Inflammatory macrophage (primary cell): ENCODE measurements at regions not wholly inside any gene's neighbourhood (a gene's known extent, or its start where the extent isn't known, plus 50 kb on each side); places are given as distances from the start of the nearest gene placed in this dataset.

Experiments
- DNase-seq, 2 donors: peaks; one replicate each; pipeline ENCODE4 v3.0.0-alpha.2; 2020 to 2022

- DNase-seq: no peak
Measured at GRCh38 chr9:26296910-26297572, 595.6 kb downstream of the CAAP1 start.

GRCh38 chr9:26292943-26293342, 599.7 kb downstream of the CAAP1 start:
- DNase-seq: no peak

GRCh38 chr9:26271495-26272122, 593.4 kb upstream of the TUSC1 start:
- DNase-seq: no peak

GRCh38 chr9:26266146-26266793, 588.0 kb upstream of the TUSC1 start:
- no peak for DNase-seq

GRCh38 chr9:26264709-26265601, 586.7 kb upstream of the TUSC1 start:
- no peak for DNase-seq

- DNase-seq: no peak
Measured at GRCh38 chr9:26263478-26263877, 585.2 kb upstream of the TUSC1 start.

GRCh38 chr9:26262421-26263107, 584.3 kb upstream of the TUSC1 start:
- DNase-seq: no peak

GRCh38 chr9:26261503-26262330, 583.5 kb upstream of the TUSC1 start:
- no peak for DNase-seq

- no peak for DNase-seq
Measured at GRCh38 chr9:26260238-26260637, 582.0 kb upstream of the TUSC1 start.

GRCh38 chr9:26247861-26248260, 569.6 kb upstream of the TUSC1 start:
- DNase-seq: no peak

GRCh38 chr9:26244661-26245451, 566.6 kb upstream of the TUSC1 start:
- no peak for DNase-seq

GRCh38 chr9:26243726-26244125, 565.5 kb upstream of the TUSC1 start:
- no peak for DNase-seq

GRCh38 chr9:26243029-26243697, 564.9 kb upstream of the TUSC1 start:
- no peak for DNase-seq

GRCh38 chr9:26240020-26240419, 561.8 kb upstream of the TUSC1 start:
- DNase-seq: no peak

- no peak for DNase-seq
Measured at GRCh38 chr9:26237256-26237655, 559.0 kb upstream of the TUSC1 start.

GRCh38 chr9:26234865-26235264, 556.6 kb upstream of the TUSC1 start:
- no peak for DNase-seq

GRCh38 chr9:26231391-26231790, 553.1 kb upstream of the TUSC1 start:
- no peak for DNase-seq

GRCh38 chr9:26229324-26230054, 551.2 kb upstream of the TUSC1 start:
- DNase-seq: no peak

GRCh38 chr9:26228273-26228672, 550.0 kb upstream of the TUSC1 start:
- no peak for DNase-seq
